ENCODE measurements at regions not wholly inside any gene's neighbourhood (a gene's known extent, or its start where the extent isn't known, plus 50 kb on each side); places are given as distances from the start of the nearest gene placed in this dataset.

- Histone ChIP-seq H2AK5ac (ENCODE audit: insufficient read length, low read length) (no peak overlapping the region), H3K56ac (ENCODE audit: insufficient read length, low read depth, low read length) (no peak overlapping the region), H4K5ac (ENCODE audit: insufficient read length, low read depth, low read length) (no peak overlapping the region), H4K91ac (ENCODE audit: insufficient read length, low read depth, low read length) (no peak overlapping the region), H2BK15ac (ENCODE audit: low read depth, low read length) (no peak overlapping the region), H2BK12ac (ENCODE audit: insufficient read length, low read depth, low read length) (no peak overlapping the region), H2AFZ (ENCODE audit: low read length) (no peak overlapping the region), H3K4me2 (ENCODE audit: insufficient read depth, insufficient read length, low read length) (no peak overlapping the region), H3T11ph (ENCODE audit: low read length) (no peak overlapping the region), H3K9ac (ENCODE audit: extremely low read depth, insufficient read length, low read length) (no peak overlapping the region), H3K23me2 (ENCODE audit: insufficient read length, low read depth, low read length, poor library complexity, severe bottlenecking) (no peaks in the 10 kb centered on the region), H3K27me3 (ENCODE audit: insufficient read depth, low read length) (no peaks in the 10 kb centered on the region), H4K8ac (replicated peaks; ENCODE audit: insufficient read length, low read depth, low read length) (no peak overlapping the region), H3K27ac (ENCODE audit: insufficient read length, low read depth, low read length) (no peak overlapping the region), H2BK120ac (ENCODE audit: low read depth, low read length, poor library complexity, severe bottlenecking) (no peak overlapping the region), H3K79me2 (ENCODE audit: insufficient read depth, low read length) (no peaks in the 10 kb centered on the region), H4K20me1 (ENCODE audit: control insufficient read depth, insufficient read depth, insufficient read length) (no peaks in the 10 kb centered on the region), H2BK20ac (ENCODE audit: low read depth, low read length, poor library complexity, severe bottlenecking) (no peak overlapping the region), H3K4ac (ENCODE audit: low read depth, low read length) (no peak overlapping the region), H3K14ac (ENCODE audit: insufficient read depth, low read length) (no peak overlapping the region), H3K23ac (ENCODE audit: insufficient read length, low read depth, low read length) (no peak overlapping the region), H2BK5ac (ENCODE audit: insufficient read length, low read length) (no peak overlapping the region), H3K9me3 (ENCODE audit: control insufficient read depth, low read depth, low read length) (no peaks in the 10 kb centered on the region), H3K79me1 (ENCODE audit: insufficient read depth, low read depth, low read length, poor library complexity, severe bottlenecking) (no peaks in the 10 kb centered on the region), H3K4me1 (ENCODE audit: insufficient read depth, low read length) (no peaks in the 10 kb centered on the region), H3K18ac (ENCODE audit: insufficient read length, low read depth, low read length) (no peak overlapping the region)
- Mint-ChIP-seq H3K4me1 (peaks cover 0 to 2% of the 10 kb centered on the region in 2 experiments; a peak in 2 of 4 replicates), H3K36me3 (ENCODE audit: insufficient read depth in 1 of 3, low read depth in 3 of 3) (no peaks in the 10 kb centered on the region), H3K9me3 (no peaks in the 10 kb centered on the region), H3K4me3 (no peak overlapping the region), H3K27me3 (ENCODE audit: low read depth) (no peaks in the 10 kb centered on the region), H3K27ac (no peak overlapping the region)
- no peak for TF ChIP-seq CTCF (conservative IDR thresholded peaks at IDR 0.05)
- no peak for DNase-seq
- no CpG with 5 or more reads among the region's 3 CpGs for WGBS (ENCODE audit: extremely low coverage, insufficient read length, low lambda C conversion rate)
These were observed 102.9 kb downstream of the ACER2 start for GRCh38 chr9:19511694-19512093.
